ENCODE measurements at regions not wholly inside any gene's neighbourhood (a gene's known extent, or its start where the extent isn't known, plus 50 kb on each side); places are given as distances from the start of the nearest gene placed in this dataset.

DNA sequence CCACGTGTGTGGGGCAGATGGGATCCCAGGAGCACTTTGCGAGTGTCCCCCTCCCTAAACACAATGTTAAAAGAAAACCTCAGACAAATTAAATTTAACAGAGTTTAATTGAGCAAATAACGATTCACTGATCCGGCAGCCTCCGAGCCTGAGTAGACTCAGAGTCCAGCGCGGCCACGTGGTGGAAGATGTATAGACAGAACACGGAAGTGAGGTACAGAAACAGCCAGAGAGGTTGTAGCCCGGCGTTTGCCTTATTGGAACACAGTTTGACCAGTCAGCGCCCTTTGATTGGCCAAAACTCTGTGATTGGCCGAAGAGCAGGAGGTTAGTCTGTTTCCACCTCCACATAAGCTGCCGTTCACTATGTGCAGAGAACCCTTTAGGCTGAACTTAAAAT is 363.0 kb upstream of the IRX2 start:
- in situ Hi-C loops (cut with MboI) = no loop called here
- no peak overlapping the region for H3K9ac ChIP-seq (ENCODE audit: insufficient read depth in 1 of 2, low read depth in 2 of 2, low read length in 2 of 2)
- no peak overlapping the region for H3K27ac ChIP-seq (ENCODE audit: extremely low read depth, low read depth, low read length)
- POLR2A ChIA-PET = no interaction called here
- H2AFZ ChIP-seq (ENCODE audit: low read depth, low read length) = no peak overlapping the region
- no peaks in the 10 kb centered on the region for H3K4me1 ChIP-seq (replicated peaks in 1 of 2; ENCODE audit: control insufficient read depth in 2 of 2, insufficient read depth in 2 of 2, low read length in 2 of 2)
- ATAC-seq (peak; percentile 71), DNase-seq (ENCODE audit: extremely low read depth in 1 of 4, low spot score in 3 of 4) (peak in 1 of 4 experiments; percentile 7), FAIRE-seq (no peak)
- H3K27me3 ChIP-seq (ENCODE audit: control insufficient read depth in 2 of 2, insufficient read depth in 2 of 2, low read length in 2 of 2) = peaks cover 2 to 26% of the 10 kb centered on the region in 2 experiments; a peak in 3 of 5 replicates
- H3K4me2 ChIP-seq (ENCODE audit: insufficient read depth, low read length) = no peak overlapping the region
- no peaks in the 10 kb centered on the region for H3K79me2 ChIP-seq (ENCODE audit: control insufficient read depth, insufficient read depth, low read length)
- WGBS (ENCODE audit: insufficient coverage, low coverage, missing lambda C conversion rate) = 3% methylated on average over 14 of the region's 14 CpGs
- no peaks in the 10 kb centered on the region for H3K9me3 ChIP-seq (replicated peaks; ENCODE audit: control insufficient read depth, insufficient read depth, low read depth, low read length)
- no peaks in the 10 kb centered on the region for H3K36me3 ChIP-seq (ENCODE audit: control insufficient read depth, insufficient read depth, low read length)
- BruUV-seq (replicated peaks) = no TSS peak
- intact Hi-C loops (cut with micrococcal nuclease) = no loop called here
- H4K20me1 ChIP-seq (replicated peaks; ENCODE audit: control insufficient read depth, insufficient read depth, low read length) = no peaks in the 10 kb centered on the region; the same call in 1 of the 2 replicates
- CTCF ChIA-PET (ENCODE audit: low intra/inter-chr PET ratio) = no interaction called here
- H3K4me3 ChIP-seq = no peak overlapping the region
- H3K9me1 ChIP-seq (ENCODE audit: control insufficient read depth, insufficient read depth, low read length) = no peaks in the 10 kb centered on the region
- TF ChIP-seq RBM25 (IDR thresholded peaks at IDR 0.05; ENCODE audit: low read depth, low read length, severe bottlenecking) (no peak), SRF (CRISPR knock-in tag; IDR thresholded peaks at IDR 0.05) (no peak), FOXK1 (CRISPR knock-in tag; IDR thresholded peaks at IDR 0.05; ENCODE audit: borderline replicate concordance) (no peak), CTBP1 (IDR thresholded peaks at IDR 0.05; ENCODE audit: borderline replicate concordance) (no peak), PHTF2 (CRISPR knock-in tag; IDR thresholded peaks at IDR 0.05) (no peak), KLF13 (tag; IDR thresholded peaks at IDR 0.05; ENCODE audit: borderline replicate concordance, low read depth) (no peak), NELFE (IDR thresholded peaks at IDR 0.05; ENCODE audit: insufficient read depth, insufficient read length) (no peak)
- TF ChIP-seq, protein P1, sequence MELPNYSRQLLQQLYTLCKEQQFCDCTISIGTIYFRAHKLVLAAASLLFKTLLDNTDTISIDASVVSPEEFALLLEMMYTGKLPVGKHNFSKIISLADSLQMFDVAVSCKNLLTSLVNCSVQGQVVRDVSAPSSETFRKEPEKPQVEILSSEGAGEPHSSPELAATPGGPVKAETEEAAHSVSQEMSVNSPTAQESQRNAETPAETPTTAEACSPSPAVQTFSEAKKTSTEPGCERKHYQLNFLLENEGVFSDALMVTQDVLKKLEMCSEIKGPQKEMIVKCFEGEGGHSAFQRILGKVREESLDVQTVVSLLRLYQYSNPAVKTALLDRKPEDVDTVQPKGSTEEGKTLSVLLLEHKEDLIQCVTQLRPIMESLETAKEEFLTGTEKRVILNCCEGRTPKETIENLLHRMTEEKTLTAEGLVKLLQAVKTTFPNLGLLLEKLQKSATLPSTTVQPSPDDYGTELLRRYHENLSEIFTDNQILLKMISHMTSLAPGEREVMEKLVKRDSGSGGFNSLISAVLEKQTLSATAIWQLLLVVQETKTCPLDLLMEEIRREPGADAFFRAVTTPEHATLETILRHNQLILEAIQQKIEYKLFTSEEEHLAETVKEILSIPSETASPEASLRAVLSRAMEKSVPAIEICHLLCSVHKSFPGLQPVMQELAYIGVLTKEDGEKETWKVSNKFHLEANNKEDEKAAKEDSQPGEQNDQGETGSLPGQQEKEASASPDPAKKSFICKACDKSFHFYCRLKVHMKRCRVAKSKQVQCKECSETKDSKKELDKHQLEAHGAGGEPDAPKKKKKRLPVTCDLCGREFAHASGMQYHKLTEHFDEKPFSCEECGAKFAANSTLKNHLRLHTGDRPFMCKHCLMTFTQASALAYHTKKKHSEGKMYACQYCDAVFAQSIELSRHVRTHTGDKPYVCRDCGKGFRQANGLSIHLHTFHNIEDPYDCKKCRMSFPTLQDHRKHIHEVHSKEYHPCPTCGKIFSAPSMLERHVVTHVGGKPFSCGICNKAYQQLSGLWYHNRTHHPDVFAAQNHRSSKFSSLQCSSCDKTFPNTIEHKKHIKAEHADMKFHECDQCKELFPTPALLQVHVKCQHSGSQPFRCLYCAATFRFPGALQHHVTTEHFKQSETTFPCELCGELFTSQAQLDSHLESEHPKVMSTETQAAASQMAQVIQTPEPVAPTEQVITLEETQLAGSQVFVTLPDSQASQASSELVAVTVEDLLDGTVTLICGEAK (IDR thresholded peaks at IDR 0.05) = no peak
- TF ChIP-seq, protein P1 (CRISPR knock-in tag; IDR thresholded peaks at IDR 0.05) = no peak
- TF ChIP-seq, protein P2, sequence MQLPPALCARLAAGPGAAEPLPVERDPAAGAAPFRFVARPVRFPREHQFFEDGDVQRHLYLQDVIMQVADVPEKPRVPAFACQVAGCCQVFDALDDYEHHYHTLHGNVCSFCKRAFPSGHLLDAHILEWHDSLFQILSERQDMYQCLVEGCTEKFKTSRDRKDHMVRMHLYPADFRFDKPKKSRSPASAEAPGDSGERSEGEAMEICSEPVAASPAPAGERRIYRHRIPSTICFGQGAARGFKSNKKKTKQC (CRISPR knock-in tag; IDR thresholded peaks at IDR 0.05) = no peak
- TF ChIP-seq, protein P3, sequence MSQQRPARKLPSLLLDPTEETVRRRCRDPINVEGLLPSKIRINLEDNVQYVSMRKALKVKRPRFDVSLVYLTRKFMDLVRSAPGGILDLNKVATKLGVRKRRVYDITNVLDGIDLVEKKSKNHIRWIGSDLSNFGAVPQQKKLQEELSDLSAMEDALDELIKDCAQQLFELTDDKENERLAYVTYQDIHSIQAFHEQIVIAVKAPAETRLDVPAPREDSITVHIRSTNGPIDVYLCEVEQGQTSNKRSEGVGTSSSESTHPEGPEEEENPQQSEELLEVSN (IDR thresholded peaks at IDR 0.05; ENCODE audit: borderline replicate concordance in 1 of 2, extremely low read depth in 1 of 2, insufficient read depth in 1 of 2, insufficient read length in 1 of 2, low read depth in 1 of 2, low read length in 1 of 2, poor library complexity in 1 of 2, severe bottlenecking in 1 of 2) = peak in 1 of 2 experiments; percentile 26
